ENCODE measurements at regions not wholly inside any gene's neighbourhood (a gene's known extent, or its start where the extent isn't known, plus 50 kb on each side); places are given as distances from the start of the nearest gene placed in this dataset.

DNA sequence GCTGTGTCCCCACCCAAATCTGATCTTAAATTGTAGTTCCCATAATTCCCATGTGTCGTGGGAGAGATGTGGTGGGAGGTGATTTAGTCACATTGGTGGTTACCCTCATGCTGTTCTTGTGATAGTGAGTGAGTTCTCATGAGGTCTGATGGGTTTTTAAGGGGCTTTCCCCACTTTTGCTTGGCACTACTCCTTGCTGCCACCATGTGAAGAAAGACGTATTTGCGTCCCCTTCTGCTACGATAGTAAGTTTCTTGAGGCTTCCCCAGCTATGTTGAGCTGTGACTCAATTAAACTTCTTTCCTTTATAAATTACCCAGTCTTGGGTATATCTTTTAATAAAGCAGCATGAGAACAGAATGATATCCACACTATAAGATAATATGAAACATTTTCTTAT is 1023.4 kb downstream of the TLE4 start:
- no peak overlapping the region for H3K27ac ChIP-seq
- intact Hi-C loops (cut with DNase I) = no loop called here
- no peak overlapping the region for H3K4me3 ChIP-seq
- H3K9me3 ChIP-seq = no peaks in the 10 kb centered on the region
- TF ChIP-seq, protein P1, sequence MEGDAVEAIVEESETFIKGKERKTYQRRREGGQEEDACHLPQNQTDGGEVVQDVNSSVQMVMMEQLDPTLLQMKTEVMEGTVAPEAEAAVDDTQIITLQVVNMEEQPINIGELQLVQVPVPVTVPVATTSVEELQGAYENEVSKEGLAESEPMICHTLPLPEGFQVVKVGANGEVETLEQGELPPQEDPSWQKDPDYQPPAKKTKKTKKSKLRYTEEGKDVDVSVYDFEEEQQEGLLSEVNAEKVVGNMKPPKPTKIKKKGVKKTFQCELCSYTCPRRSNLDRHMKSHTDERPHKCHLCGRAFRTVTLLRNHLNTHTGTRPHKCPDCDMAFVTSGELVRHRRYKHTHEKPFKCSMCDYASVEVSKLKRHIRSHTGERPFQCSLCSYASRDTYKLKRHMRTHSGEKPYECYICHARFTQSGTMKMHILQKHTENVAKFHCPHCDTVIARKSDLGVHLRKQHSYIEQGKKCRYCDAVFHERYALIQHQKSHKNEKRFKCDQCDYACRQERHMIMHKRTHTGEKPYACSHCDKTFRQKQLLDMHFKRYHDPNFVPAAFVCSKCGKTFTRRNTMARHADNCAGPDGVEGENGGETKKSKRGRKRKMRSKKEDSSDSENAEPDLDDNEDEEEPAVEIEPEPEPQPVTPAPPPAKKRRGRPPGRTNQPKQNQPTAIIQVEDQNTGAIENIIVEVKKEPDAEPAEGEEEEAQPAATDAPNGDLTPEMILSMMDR (IDR thresholded peaks at IDR 0.05) = no peak
- TF ChIP-seq POLR2AphosphoS5 (IDR thresholded peaks at IDR 0.05; ENCODE audit: insufficient read depth in 1 of 2, low read depth in 1 of 2) (no peak), POLR2A (IDR thresholded peaks at IDR 0.05) (no peak)
- no peaks in the 10 kb centered on the region for H3K27me3 ChIP-seq
- DNase-seq (ENCODE audit: extremely low spot score in 2 of 2) = no peak
- H3K4me1 ChIP-seq = no peaks in the 10 kb centered on the region
- H3K36me3 ChIP-seq = no peaks in the 10 kb centered on the region

DNA sequence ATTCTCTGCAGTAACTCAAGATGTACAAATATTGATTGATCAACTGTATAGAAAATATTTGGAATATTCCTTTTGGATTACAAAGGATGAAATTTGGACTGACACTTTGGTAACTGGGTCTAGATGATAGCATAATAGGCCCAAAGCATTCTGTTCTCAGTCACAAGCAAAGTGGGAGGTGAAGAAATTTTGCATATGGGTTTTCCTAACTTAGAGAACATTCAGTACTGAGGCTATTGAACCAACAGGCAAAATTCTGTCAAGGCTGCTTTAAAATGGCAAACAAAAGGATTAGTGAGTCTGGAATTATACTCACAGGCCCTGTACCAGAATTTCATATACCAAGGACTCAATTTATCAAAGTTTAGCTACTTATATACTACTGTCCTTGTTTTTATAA is 1020.6 kb downstream of the TLE4 start:
- intact Hi-C loops (cut with DNase I) = no loop called here
- Histone ChIP-seq H3K4me3 (no peak overlapping the region), H3K4me1 (no peaks in the 10 kb centered on the region), H3K27me3 (no peaks in the 10 kb centered on the region), H3K36me3 (no peaks in the 10 kb centered on the region), H3K27ac (no peak overlapping the region), H3K9me3 (no peaks in the 10 kb centered on the region)
- no peak for DNase-seq (ENCODE audit: extremely low spot score in 2 of 2)
- TF ChIP-seq POLR2A (IDR thresholded peaks at IDR 0.05) (no peak), POLR2AphosphoS5 (IDR thresholded peaks at IDR 0.05; ENCODE audit: insufficient read depth in 1 of 2, low read depth in 1 of 2) (no peak)
- TF ChIP-seq, protein P1 (IDR thresholded peaks at IDR 0.05) = no peak

DNA sequence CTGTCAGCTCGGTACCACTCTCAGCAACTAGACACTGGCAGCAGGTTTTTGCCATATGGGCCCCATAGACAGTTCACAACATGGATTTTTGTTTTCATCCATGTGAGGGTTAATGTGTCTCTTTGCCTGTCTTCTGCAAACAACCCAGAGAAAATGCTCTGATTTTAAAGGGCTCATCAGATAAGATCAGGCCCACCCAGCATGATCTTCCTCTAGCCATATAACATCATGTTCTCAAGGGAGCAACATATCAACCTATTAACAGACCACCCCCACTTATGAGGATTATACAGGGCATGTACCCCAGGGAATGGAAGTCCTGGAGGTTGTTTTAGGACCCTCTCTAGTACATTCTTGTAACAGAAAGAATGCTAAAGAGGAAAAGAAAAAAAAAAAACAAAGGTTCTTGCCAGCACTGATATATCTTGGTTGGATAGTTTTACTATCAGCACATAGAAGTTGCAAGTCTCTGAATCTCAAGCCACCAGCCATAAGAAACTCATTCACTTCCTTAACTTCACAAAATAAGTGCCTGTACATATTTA is 1015.1 kb downstream of the TLE4 start:
- Histone ChIP-seq H3K27ac (no peak overlapping the region), H3K4me3 (no peak overlapping the region), H3K4me1 (no peaks in the 10 kb centered on the region), H3K36me3 (no peaks in the 10 kb centered on the region), H3K9me3 (no peaks in the 10 kb centered on the region), H3K27me3 (no peaks in the 10 kb centered on the region)
- TF ChIP-seq POLR2A (IDR thresholded peaks at IDR 0.05) (no peak), POLR2AphosphoS5 (IDR thresholded peaks at IDR 0.05; ENCODE audit: insufficient read depth in 1 of 2, low read depth in 1 of 2) (no peak)
- TF ChIP-seq, protein P1 (IDR thresholded peaks at IDR 0.05) = no peak
- no peak for DNase-seq (ENCODE audit: extremely low spot score in 2 of 2)
- intact Hi-C loops (cut with DNase I) = no loop called here

GRCh38 chr9:80571953-80572352 is 1000.2 kb downstream of the TLE4 start:
- Histone ChIP-seq H3K27ac (no peak overlapping the region), H3K4me1 (no peaks in the 10 kb centered on the region), H3K9me3 (peaks cover 3% of the 10 kb centered on the region), H3K36me3 (no peaks in the 10 kb centered on the region), H3K27me3 (no peaks in the 10 kb centered on the region), H3K4me3 (no peak overlapping the region)
- DNase-seq (ENCODE audit: extremely low spot score in 2 of 2) = no peak
- TF ChIP-seq POLR2AphosphoS5 (IDR thresholded peaks at IDR 0.05; ENCODE audit: insufficient read depth in 1 of 2, low read depth in 1 of 2) (no peak), POLR2A (IDR thresholded peaks at IDR 0.05) (no peak)
- TF ChIP-seq, protein P1 (IDR thresholded peaks at IDR 0.05) = no peak
- intact Hi-C loops (cut with DNase I) = no loop called here

GRCh38 chr9:80569236-80569635 is 997.5 kb downstream of the TLE4 start:
- intact Hi-C loops (cut with DNase I) = no loop called here
- TF ChIP-seq POLR2A (IDR thresholded peaks at IDR 0.05) (no peak), POLR2AphosphoS5 (IDR thresholded peaks at IDR 0.05; ENCODE audit: insufficient read depth in 1 of 2, low read depth in 1 of 2) (no peak)
- TF ChIP-seq, protein P1 (IDR thresholded peaks at IDR 0.05) = no peak
- H3K4me3 ChIP-seq = no peak overlapping the region
- H3K27ac ChIP-seq = no peak overlapping the region
- peaks cover 3% of the 10 kb centered on the region for H3K9me3 ChIP-seq
- H3K27me3 ChIP-seq = no peaks in the 10 kb centered on the region
- H3K36me3 ChIP-seq = no peaks in the 10 kb centered on the region
- H3K4me1 ChIP-seq = no peaks in the 10 kb centered on the region
- no peak for DNase-seq (ENCODE audit: extremely low spot score in 2 of 2)

Data from vagina (tissue), 2 donors.